HEK293 (cell line): ENCODE measurements at regions not wholly inside any gene's neighbourhood (a gene's known extent, or its start where the extent isn't known, plus 50 kb on each side); places are given as distances from the start of the nearest gene placed in this dataset.

ENCODE experiments used
- CTCF ChIA-PET: fragments of 350-600 bp; formaldehyde crosslinking; extraction: SDS; loops from one replicate; lab custom pipeline; 2021; ENCODE audit warnings: antibody characterized with exemption; lab: Yijun Ruan, JAX
- POLR2A ChIA-PET: fragments of 300-600 bp; formaldehyde crosslinking; extraction: SDS; loops from one replicate; lab custom pipeline; 2020; ENCODE audit warnings: antibody characterized with exemption, inconsistent platforms; lab: Yijun Ruan, JAX
- H3K27ac ChIP-seq: fragments of 200-500 bp; sonication (Bioruptor generic); 2 replicates; pipeline ENCODE4 v1.5.1; 2014; ENCODE audit warnings: low read depth, low read length, control low read depth, inconsistent platforms; ENCODE audit errors: extremely low read depth
- H3K36me3 ChIP-seq, 2 experiments: fragments of 200-500 bp in 1 of 2; sonication (Bioruptor generic) in 1 of 2; 1 replicate in 1 of 2; 2 replicates in 1 of 2; pipeline ENCODE4 v1.5.1; 2014 to 2017; ENCODE audit warnings: inconsistent platforms in 2 of 2, low read length in 2 of 2; ENCODE audit not compliant: control insufficient read depth in 2 of 2, insufficient read depth in 1 of 2
- H3K4me1 ChIP-seq: fragments of 200-500 bp; sonication (Bioruptor generic); 2 replicates; pipeline ENCODE4 v1.5.1; 2014; ENCODE audit warnings: mild to moderate bottlenecking, low read length, inconsistent platforms; ENCODE audit not compliant: control insufficient read depth, insufficient read depth
- H3K4me3 ChIP-seq: 2 replicates; pipeline ENCODE4 v1.5.1; 2011; ENCODE audit warnings: low read depth, mild to moderate bottlenecking, control low read depth, low read length, moderate library complexity
- H3K9me3 ChIP-seq: fragments of 200-500 bp; sonication (Bioruptor generic); 2 replicates; pipeline ENCODE4 v1.5.1; 2014; ENCODE audit warnings: low read depth, low read length, inconsistent platforms; ENCODE audit not compliant: control insufficient read depth, insufficient read depth
- HOXC10 ChIP-seq: sonication (generic); formaldehyde crosslinking; IDR thresholded peaks from 2 replicates; pipeline ENCODE4 v1.8.1; 2023; ENCODE audit warnings: mild to moderate bottlenecking, missing genetic modification reagents
- HOXD13 ChIP-seq: sonication (generic); formaldehyde crosslinking; IDR thresholded peaks from 2 replicates; pipeline ENCODE4 v1.8.0; 2022; ENCODE audit warnings: missing genetic modification reagents, borderline replicate concordance
- MEIS1 ChIP-seq: sonication (generic); formaldehyde crosslinking; IDR thresholded peaks from 2 replicates; pipeline ENCODE4 v1.8.1; 2022; ENCODE audit warnings: missing genetic modification reagents, mild to moderate bottlenecking, borderline replicate concordance
- SALL2 ChIP-seq: fragments of 450-650 bp; formaldehyde crosslinking; IDR thresholded peaks from 2 replicates; pipeline ENCODE4 v1.5.0; 2017; ENCODE audit warnings: missing biosample characterization, mild to moderate bottlenecking, missing genetic modification characterization, borderline replicate concordance
- ZBTB1 ChIP-seq: fragments of 450-650 bp; formaldehyde crosslinking; IDR thresholded peaks from 2 replicates; pipeline ENCODE4 v1.5.1; 2016; ENCODE audit warnings: missing biosample characterization, missing genetic modification characterization
- ZBTB48 ChIP-seq: fragments of 450-650 bp; formaldehyde crosslinking; IDR thresholded peaks from 2 replicates; pipeline ENCODE4 v1.5.1; 2016; ENCODE audit warnings: missing biosample characterization, missing genetic modification characterization
- ZNF112 ChIP-seq: fragments of 450-650 bp; formaldehyde crosslinking; IDR thresholded peaks from 2 replicates; pipeline ENCODE4 v1.5.0; 2017; ENCODE audit warnings: missing biosample characterization, missing genetic modification characterization
- ZNF132 ChIP-seq: fragments of 450-650 bp; formaldehyde crosslinking; IDR thresholded peaks from 2 replicates; pipeline ENCODE4 v1.5.1; 2017; ENCODE audit warnings: missing biosample characterization, missing genetic modification characterization, borderline replicate concordance
- ZNF155 ChIP-seq: fragments of 450-650 bp; formaldehyde crosslinking; IDR thresholded peaks from 2 replicates; pipeline ENCODE4 v1.5.1; 2016; ENCODE audit warnings: missing biosample characterization, missing genetic modification characterization
- ZNF169 ChIP-seq: fragments of 450-650 bp; formaldehyde crosslinking; IDR thresholded peaks from 2 replicates; pipeline ENCODE4 v1.5.1; 2016; ENCODE audit warnings: missing biosample characterization, missing genetic modification characterization
- ZNF239 ChIP-seq: fragments of 450-650 bp; formaldehyde crosslinking; IDR thresholded peaks from 2 replicates; pipeline ENCODE4 v1.5.1; 2016; ENCODE audit warnings: missing biosample characterization, missing genetic modification characterization
- ZNF350 ChIP-seq: fragments of 450-650 bp; formaldehyde crosslinking; IDR thresholded peaks from 2 replicates; pipeline ENCODE4 v1.5.0; 2017; ENCODE audit warnings: missing biosample characterization, mild to moderate bottlenecking, missing genetic modification characterization
- ZNF416 ChIP-seq: fragments of 450-650 bp; formaldehyde crosslinking; IDR thresholded peaks from 2 replicates; pipeline ENCODE4 v1.5.1; 2016; ENCODE audit warnings: missing biosample characterization, missing genetic modification characterization
- ZNF514 ChIP-seq: fragments of 450-650 bp; formaldehyde crosslinking; IDR thresholded peaks from 2 replicates; pipeline ENCODE4 v1.5.1; 2016; ENCODE audit warnings: missing biosample characterization, missing genetic modification characterization
- ZNF629 ChIP-seq: fragments of 450-650 bp; formaldehyde crosslinking; IDR thresholded peaks from 2 replicates; pipeline ENCODE4 v1.5.1; 2017; ENCODE audit warnings: missing biosample characterization, missing genetic modification characterization
- ZNF670 ChIP-seq: fragments of 450-650 bp; formaldehyde crosslinking; IDR thresholded peaks from 2 replicates; pipeline ENCODE4 v1.5.1; 2016; ENCODE audit warnings: missing biosample characterization, missing genetic modification characterization, low read depth
- ZNF76 ChIP-seq: fragments of 450-650 bp; formaldehyde crosslinking; IDR thresholded peaks from 2 replicates; pipeline ENCODE4; 2016; ENCODE audit warnings: low read depth, missing biosample characterization, missing genetic modification characterization, borderline replicate concordance
- TF ChIP-seq, protein P1 (sequence below): fragments of 450-650 bp; formaldehyde crosslinking; optimal IDR thresholded peaks from 2 replicates; pipeline ENCODE3; 2016; ENCODE audit warnings: missing biosample characterization, mild to moderate bottlenecking, missing genetic modification characterization
- TF ChIP-seq, protein P2 (sequence below): fragments of 450-650 bp; formaldehyde crosslinking; IDR thresholded peaks from 2 replicates; pipeline ENCODE4 v1.5.1; 2016; ENCODE audit warnings: missing biosample characterization, missing genetic modification characterization
- TF ChIP-seq, protein P3 (sequence below): fragments of 450-650 bp; formaldehyde crosslinking; IDR thresholded peaks from 2 replicates; pipeline ENCODE4 v1.5.1; 2016; ENCODE audit warnings: missing biosample characterization, missing genetic modification characterization
- TF ChIP-seq, protein P4 (sequence below): fragments of 450-650 bp; formaldehyde crosslinking; IDR thresholded peaks from 2 replicates; pipeline ENCODE4 v1.5.1; 2016; ENCODE audit warnings: missing biosample characterization, missing genetic modification characterization
- TF ChIP-seq, protein P5 (sequence below): fragments of 450-650 bp; formaldehyde crosslinking; IDR thresholded peaks from 2 replicates; pipeline ENCODE4 v1.5.1; 2016; ENCODE audit warnings: missing biosample characterization, missing genetic modification characterization
- TF ChIP-seq, protein P6 (sequence below): fragments of 450-650 bp; formaldehyde crosslinking; IDR thresholded peaks from 2 replicates; pipeline ENCODE4; 2016; ENCODE audit warnings: missing biosample characterization, missing genetic modification characterization
- TF ChIP-seq, protein P7 (sequence below): fragments of 450-650 bp; formaldehyde crosslinking; IDR thresholded peaks from 2 replicates; pipeline ENCODE4 v1.5.1; 2016; ENCODE audit warnings: missing biosample characterization, missing genetic modification characterization

DNA sequence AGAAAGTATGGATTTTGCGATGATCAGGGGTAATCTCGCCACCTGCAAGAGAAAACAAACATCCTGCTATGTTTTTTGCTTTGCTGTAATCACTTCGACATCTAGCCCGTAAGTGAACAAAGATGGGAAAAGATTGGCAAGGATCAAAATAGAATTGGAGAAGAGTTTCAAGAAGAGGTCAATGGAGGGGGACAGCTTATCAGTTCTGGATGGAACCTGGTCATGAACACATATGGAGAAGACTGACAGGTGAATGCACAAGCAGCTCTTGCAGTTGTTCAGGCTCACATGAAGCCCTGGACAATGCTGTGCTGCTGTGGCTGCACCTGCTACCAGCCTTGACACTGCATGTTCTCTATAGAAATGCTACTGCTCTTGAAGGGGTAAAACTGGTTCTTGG lies 222.1 kb downstream of the BCAS1 start (continued):
- TF ChIP-seq, protein P1, sequence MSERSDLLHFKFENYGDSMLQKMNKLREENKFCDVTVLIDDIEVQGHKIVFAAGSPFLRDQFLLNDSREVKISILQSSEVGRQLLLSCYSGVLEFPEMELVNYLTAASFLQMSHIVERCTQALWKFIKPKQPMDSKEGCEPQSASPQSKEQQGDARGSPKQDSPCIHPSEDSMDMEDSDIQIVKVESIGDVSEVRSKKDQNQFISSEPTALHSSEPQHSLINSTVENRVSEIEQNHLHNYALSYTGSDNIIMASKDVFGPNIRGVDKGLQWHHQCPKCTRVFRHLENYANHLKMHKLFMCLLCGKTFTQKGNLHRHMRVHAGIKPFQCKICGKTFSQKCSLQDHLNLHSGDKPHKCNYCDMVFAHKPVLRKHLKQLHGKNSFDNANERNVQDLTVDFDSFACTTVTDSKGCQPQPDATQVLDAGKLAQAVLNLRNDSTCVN, result no peak
- TF ChIP-seq, protein P2, sequence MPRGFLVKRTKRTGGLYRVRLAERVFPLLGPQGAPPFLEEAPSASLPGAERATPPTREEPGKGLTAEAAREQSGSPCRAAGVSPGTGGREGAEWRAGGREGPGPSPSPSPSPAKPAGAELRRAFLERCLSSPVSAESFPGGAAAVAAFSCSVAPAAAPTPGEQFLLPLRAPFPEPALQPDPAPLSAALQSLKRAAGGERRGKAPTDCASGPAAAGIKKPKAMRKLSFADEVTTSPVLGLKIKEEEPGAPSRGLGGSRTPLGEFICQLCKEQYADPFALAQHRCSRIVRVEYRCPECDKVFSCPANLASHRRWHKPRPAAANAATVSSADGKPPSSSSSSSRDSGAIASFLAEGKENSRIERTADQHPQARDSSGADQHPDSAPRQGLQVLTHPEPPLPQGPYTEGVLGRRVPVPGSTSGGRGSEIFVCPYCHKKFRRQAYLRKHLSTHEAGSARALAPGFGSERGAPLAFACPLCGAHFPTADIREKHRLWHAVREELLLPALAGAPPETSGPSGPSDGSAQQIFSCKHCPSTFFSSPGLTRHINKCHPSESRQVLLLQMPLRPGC, result no peak
- TF ChIP-seq, all 188 proteins: peak for 0

DNA sequence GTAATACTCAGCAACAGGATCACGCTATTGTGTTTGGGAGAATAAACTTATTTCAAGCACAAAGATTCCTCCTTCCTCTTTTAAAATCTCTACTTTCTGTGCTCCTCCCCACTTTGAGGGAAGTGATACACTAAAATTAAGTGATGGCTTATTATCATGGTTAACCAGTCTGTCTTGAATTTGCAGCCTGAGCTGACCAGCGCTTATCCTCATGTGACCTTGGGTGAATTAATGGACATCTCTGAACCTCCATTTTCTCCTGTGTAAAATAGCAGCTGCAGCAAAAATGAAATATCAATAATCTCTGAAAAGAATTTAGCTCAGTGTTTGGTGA lies 222.6 kb downstream of the BCAS1 start:
- H3K4me1 ChIP-seq, result no peaks in the 10 kb centered on the region

DNA sequence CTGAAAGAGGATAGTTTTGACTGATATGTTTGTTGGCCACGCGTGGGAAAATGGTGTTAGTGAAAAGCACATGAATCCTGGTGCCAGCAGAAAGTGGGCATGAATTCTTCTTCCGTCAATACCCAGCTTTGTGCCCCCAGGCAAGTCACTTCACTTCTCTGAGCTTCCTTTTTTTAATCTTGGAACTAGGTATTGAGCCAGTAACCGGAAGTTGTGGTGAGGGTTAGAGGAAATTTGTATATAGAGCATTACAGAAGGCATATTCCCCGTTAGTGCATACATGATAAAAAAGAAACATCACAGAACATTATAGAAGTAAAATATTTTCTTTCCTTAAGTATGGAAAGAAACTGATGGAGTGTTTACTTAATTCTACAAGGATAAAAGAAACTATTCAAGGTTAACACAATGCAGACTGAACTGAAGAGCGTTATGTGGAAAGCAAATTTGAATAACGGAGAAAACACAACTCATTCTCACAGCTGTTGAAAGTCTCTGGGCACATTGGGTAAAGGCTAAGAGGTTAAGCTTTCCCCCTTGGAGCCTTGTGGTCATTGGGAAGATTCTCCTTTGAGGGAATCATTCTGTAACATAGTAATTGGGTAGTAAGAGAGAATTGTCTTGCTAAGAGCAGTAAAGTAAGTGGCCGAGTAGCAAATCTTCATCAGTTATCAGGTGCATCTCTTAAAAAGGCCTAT lies 223.1 kb downstream of the BCAS1 start:
- Histone ChIP-seq H3K4me1 (no peaks in the 10 kb centered on the region), H3K4me3 (no peak overlapping the region), H3K27ac (no peak overlapping the region), H3K9me3 (no peaks in the 10 kb centered on the region), H3K36me3 (no peaks in the 10 kb centered on the region)
- ChIA-PET CTCF (interaction anchor here (0.7 kb wide), 1 partner anchor 260 kb away, joined by 4 read pairs; no protein-coding TSS in a partner anchor), POLR2A (no interaction called here)
- TF ChIP-seq, protein P3, sequence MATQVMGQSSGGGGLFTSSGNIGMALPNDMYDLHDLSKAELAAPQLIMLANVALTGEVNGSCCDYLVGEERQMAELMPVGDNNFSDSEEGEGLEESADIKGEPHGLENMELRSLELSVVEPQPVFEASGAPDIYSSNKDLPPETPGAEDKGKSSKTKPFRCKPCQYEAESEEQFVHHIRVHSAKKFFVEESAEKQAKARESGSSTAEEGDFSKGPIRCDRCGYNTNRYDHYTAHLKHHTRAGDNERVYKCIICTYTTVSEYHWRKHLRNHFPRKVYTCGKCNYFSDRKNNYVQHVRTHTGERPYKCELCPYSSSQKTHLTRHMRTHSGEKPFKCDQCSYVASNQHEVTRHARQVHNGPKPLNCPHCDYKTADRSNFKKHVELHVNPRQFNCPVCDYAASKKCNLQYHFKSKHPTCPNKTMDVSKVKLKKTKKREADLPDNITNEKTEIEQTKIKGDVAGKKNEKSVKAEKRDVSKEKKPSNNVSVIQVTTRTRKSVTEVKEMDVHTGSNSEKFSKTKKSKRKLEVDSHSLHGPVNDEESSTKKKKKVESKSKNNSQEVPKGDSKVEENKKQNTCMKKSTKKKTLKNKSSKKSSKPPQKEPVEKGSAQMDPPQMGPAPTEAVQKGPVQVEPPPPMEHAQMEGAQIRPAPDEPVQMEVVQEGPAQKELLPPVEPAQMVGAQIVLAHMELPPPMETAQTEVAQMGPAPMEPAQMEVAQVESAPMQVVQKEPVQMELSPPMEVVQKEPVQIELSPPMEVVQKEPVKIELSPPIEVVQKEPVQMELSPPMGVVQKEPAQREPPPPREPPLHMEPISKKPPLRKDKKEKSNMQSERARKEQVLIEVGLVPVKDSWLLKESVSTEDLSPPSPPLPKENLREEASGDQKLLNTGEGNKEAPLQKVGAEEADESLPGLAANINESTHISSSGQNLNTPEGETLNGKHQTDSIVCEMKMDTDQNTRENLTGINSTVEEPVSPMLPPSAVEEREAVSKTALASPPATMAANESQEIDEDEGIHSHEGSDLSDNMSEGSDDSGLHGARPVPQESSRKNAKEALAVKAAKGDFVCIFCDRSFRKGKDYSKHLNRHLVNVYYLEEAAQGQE (tag by site-specific recombination), result no peak
- TF ChIP-seq HOXC10 (CRISPR knock-in tag) (no peak), ZBTB1 (tag by site-specific recombination) (no peak), ZNF629 (tag by site-specific recombination) (no peak), MEIS1 (CRISPR knock-in tag) (no peak), ZNF169 (no peak), ZNF155 (tag by site-specific recombination) (no peak), HOXD13 (CRISPR knock-in tag) (no peak), ZNF416 (tag by site-specific recombination) (no peak), ZNF132 (tag by site-specific recombination) (no peak), ZNF670 (tag by site-specific recombination) (no peak)
- TF ChIP-seq, protein P4, sequence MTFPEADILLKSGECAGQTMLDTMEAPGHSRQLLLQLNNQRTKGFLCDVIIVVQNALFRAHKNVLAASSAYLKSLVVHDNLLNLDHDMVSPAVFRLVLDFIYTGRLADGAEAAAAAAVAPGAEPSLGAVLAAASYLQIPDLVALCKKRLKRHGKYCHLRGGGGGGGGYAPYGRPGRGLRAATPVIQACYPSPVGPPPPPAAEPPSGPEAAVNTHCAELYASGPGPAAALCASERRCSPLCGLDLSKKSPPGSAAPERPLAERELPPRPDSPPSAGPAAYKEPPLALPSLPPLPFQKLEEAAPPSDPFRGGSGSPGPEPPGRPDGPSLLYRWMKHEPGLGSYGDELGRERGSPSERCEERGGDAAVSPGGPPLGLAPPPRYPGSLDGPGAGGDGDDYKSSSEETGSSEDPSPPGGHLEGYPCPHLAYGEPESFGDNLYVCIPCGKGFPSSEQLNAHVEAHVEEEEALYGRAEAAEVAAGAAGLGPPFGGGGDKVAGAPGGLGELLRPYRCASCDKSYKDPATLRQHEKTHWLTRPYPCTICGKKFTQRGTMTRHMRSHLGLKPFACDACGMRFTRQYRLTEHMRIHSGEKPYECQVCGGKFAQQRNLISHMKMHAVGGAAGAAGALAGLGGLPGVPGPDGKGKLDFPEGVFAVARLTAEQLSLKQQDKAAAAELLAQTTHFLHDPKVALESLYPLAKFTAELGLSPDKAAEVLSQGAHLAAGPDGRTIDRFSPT (tag by site-specific recombination), result no peak
- TF ChIP-seq, protein P5, sequence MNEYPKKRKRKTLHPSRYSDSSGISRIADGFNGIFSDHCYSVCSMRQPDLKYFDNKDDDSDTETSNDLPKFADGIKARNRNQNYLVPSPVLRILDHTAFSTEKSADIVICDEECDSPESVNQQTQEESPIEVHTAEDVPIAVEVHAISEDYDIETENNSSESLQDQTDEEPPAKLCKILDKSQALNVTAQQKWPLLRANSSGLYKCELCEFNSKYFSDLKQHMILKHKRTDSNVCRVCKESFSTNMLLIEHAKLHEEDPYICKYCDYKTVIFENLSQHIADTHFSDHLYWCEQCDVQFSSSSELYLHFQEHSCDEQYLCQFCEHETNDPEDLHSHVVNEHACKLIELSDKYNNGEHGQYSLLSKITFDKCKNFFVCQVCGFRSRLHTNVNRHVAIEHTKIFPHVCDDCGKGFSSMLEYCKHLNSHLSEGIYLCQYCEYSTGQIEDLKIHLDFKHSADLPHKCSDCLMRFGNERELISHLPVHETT, result no peak

More for the DNA sequence above, 222.6 kb downstream of the BCAS1 start:
- H3K9me3 ChIP-seq, result no peaks in the 10 kb centered on the region
- TF ChIP-seq ZNF514 (tag by site-specific recombination) (no peak), ZNF76 (no peak), ZBTB48 (tag by site-specific recombination) (no peak), ZNF112 (tag by site-specific recombination) (no peak), SALL2 (no peak), ZNF350 (tag by site-specific recombination) (no peak), ZNF239 (tag by site-specific recombination) (no peak), ZNF670 (tag by site-specific recombination) (no peak)
- TF ChIP-seq, protein P6, sequence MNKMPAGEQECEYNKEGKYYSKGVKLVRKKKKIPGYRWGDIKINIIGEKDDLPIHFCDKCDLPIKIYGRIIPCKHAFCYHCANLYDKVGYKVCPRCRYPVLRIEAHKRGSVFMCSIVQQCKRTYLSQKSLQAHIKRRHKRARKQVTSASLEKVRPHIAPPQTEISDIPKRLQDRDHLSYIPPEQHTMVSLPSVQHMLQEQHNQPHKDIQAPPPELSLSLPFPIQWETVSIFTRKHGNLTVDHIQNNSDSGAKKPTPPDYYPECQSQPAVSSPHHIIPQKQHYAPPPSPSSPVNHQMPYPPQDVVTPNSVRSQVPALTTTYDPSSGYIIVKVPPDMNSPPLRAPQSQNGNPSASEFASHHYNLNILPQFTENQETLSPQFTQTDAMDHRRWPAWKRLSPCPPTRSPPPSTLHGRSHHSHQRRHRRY (tag by site-specific recombination), result no peak
- TF ChIP-seq, protein P7, sequence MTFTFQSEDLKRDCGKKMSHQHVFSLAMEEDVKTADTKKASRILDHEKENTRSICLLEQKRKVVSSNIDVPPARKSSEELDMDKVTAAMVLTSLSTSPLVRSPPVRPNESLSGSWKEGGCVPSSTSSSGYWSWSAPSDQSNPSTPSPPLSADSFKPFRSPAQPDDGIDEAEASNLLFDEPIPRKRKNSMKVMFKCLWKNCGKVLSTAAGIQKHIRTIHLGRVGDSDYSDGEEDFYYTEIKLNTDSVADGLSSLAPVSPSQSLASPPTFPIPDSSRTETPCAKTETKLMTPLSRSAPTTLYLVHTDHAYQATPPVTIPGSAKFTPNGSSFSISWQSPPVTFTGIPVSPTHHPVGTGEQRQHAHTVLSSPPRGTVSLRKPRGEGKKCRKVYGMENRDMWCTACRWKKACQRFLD (tag by site-specific recombination), result no peak
- no peak overlapping the region for H3K27ac ChIP-seq
- H3K36me3 ChIP-seq, result no peaks in the 10 kb centered on the region
- CTCF ChIA-PET, result interaction anchor here (0.7 kb wide), 1 partner anchor 260 kb away, joined by 4 read pairs; no protein-coding TSS in a partner anchor
- H3K4me3 ChIP-seq, result no peak overlapping the region
- POLR2A ChIA-PET, result interaction anchor here (1.1 kb wide), 1 partner anchor 18 kb away, joined by 3 read pairs; no protein-coding TSS in a partner anchor
